Ectodermal cell (in vitro differentiated cells): ENCODE measurements at regions not wholly inside any gene's neighbourhood (a gene's known extent, or its start where the extent isn't known, plus 50 kb on each side); places are given as distances from the start of the nearest gene placed in this dataset.
"Not testable (repeated sequence)": the region's sequence is repeated elsewhere in the genome, so short reads cannot be mapped to it uniquely, and the experiment has no call there.

Experiments used
- H3K27ac ChIP-seq: 2 replicates; pipeline ENCODE4 v1.7.0; 2013; ENCODE audit warnings: mild to moderate bottlenecking, low read depth, low read length; ENCODE audit not compliant: insufficient read depth, poor library complexity, severe bottlenecking
- H3K27me3 ChIP-seq: 2 replicates; pipeline ENCODE4 v1.7.0; 2013; ENCODE audit warnings: mild to moderate bottlenecking, low read length; ENCODE audit not compliant: insufficient read depth, control insufficient read depth, poor library complexity, severe bottlenecking
- H3K36me3 ChIP-seq: one replicate; pipeline ENCODE4 v1.7.0; 2013; ENCODE audit warnings: low read length; ENCODE audit not compliant: control insufficient read depth, insufficient read depth
- H3K4me1 ChIP-seq: one replicate; pipeline ENCODE4 v1.7.0; 2013; ENCODE audit warnings: low read length; ENCODE audit not compliant: control insufficient read depth, insufficient read depth
- H3K4me3 ChIP-seq: 2 replicates; pipeline ENCODE4 v1.7.0; 2013; ENCODE audit warnings: low read depth, low read length, control low read depth; ENCODE audit not compliant: insufficient read depth
- H3K9me3 ChIP-seq: 2 replicates; pipeline ENCODE4 v1.7.0; 2013; ENCODE audit warnings: mild to moderate bottlenecking, low read length, moderate library complexity; ENCODE audit not compliant: control insufficient read depth
- WGBS, 2 experiments: methylation state at CpG; one replicate each; pipeline ENCODE4 v1.1.7; 2013; ENCODE audit warnings: missing lambda C conversion rate in 2 of 2; 5-methylcytosine and 5-hydroxymethylcytosine counted together

GRCh38 chr1:120544434-120544833 is 129.6 kb downstream of the NBPF8 start:
- H3K27me3 ChIP-seq, H3K9me3 ChIP-seq, H3K4me3 ChIP-seq, H3K36me3 ChIP-seq, H3K4me1 ChIP-seq, H3K27ac ChIP-seq: not testable (repeated sequence)
- 58% methylated on average over 1 of the region's 2 CpGs; no CpG with 5 or more reads in 1 of the 2 experiments for whole genome bisulfite sequencing, 2 experiments

GRCh38 chr1:120550335-120550734 is 135.5 kb downstream of the NBPF8 start:
- not testable (repeated sequence) for H3K27me3 ChIP-seq, H3K36me3 ChIP-seq, H3K9me3 ChIP-seq, H3K27ac ChIP-seq, H3K4me1 ChIP-seq, H3K4me3 ChIP-seq
- no CpG with 5 or more reads among the region's 2 CpGs for WGBS, 2 experiments

- not testable (repeated sequence) for H3K4me3 ChIP-seq, H3K9me3 ChIP-seq, H3K27me3 ChIP-seq, H3K4me1 ChIP-seq, H3K36me3 ChIP-seq, H3K27ac ChIP-seq
Measured at GRCh38 chr1:120552190-120552589, 137.4 kb downstream of the NBPF8 start.

- WGBS, 2 experiments: 20 to 40% methylated on average over 1 to 2 of the region's 46 CpGs
- not testable (repeated sequence) for H3K27me3 ChIP-seq, H3K9me3 ChIP-seq, H3K27ac ChIP-seq, H3K4me1 ChIP-seq, H3K36me3 ChIP-seq
- peak overlapping the region; percentile 31 for H3K4me3 ChIP-seq
Measured at GRCh38 chr1:120557605-120558302, 142.9 kb downstream of the NBPF8 start.

- not testable (repeated sequence) for H3K4me1 ChIP-seq, H3K27me3 ChIP-seq, H3K9me3 ChIP-seq, H3K36me3 ChIP-seq, H3K27ac ChIP-seq
- WGBS, 2 experiments: 0 to 1% methylated on average over 12 to 24 of the region's 72 CpGs
- peak overlapping the region; percentile 46 for H3K4me3 ChIP-seq
Measured at GRCh38 chr1:120558303-120559060, 143.6 kb downstream of the NBPF8 start.

GRCh38 chr1:120561767-120562166 is 146.9 kb downstream of the NBPF8 start:
- H3K4me3 ChIP-seq, H3K9me3 ChIP-seq, H3K27ac ChIP-seq, H3K27me3 ChIP-seq, H3K4me1 ChIP-seq, H3K36me3 ChIP-seq: not testable (repeated sequence)
- WGBS, 2 experiments: no CpG with 5 or more reads among the region's 3 CpGs

- not testable (repeated sequence) for H3K27ac ChIP-seq, H3K27me3 ChIP-seq, H3K4me1 ChIP-seq, H3K9me3 ChIP-seq, H3K4me3 ChIP-seq, H3K36me3 ChIP-seq
- no CpG with 5 or more reads among the region's 1 CpG for WGBS, 2 experiments
Measured at GRCh38 chr1:120565396-120565795, 150.6 kb downstream of the NBPF8 start.

- H3K4me1 ChIP-seq, H3K4me3 ChIP-seq, H3K9me3 ChIP-seq, H3K27ac ChIP-seq, H3K27me3 ChIP-seq, H3K36me3 ChIP-seq: not testable (repeated sequence)
- no CpG with 5 or more reads among the region's 3 CpGs for WGBS, 2 experiments
Measured at GRCh38 chr1:120567620-120568019, 152.8 kb downstream of the NBPF8 start.

GRCh38 chr1:120575201-120575600 is 148.5 kb upstream of the NBPF26 start:
- not testable (repeated sequence) for H3K36me3 ChIP-seq, H3K27ac ChIP-seq

GRCh38 chr1:120582135-120582534 is 141.6 kb upstream of the NBPF26 start:
- no CpG with 5 or more reads among the region's 1 CpG for WGBS, 2 experiments
- H3K9me3 ChIP-seq: not testable (repeated sequence)

More at GRCh38 chr1:120575201-120575600, 148.5 kb upstream of the NBPF26 start:
- not testable (repeated sequence) for H3K27me3 ChIP-seq, H3K4me3 ChIP-seq, H3K4me1 ChIP-seq, H3K9me3 ChIP-seq
- whole genome bisulfite sequencing, 2 experiments: no CpG with 5 or more reads among the region's 1 CpG

More at GRCh38 chr1:120582135-120582534, 141.6 kb upstream of the NBPF26 start:
- not testable (repeated sequence) for H3K27ac ChIP-seq, H3K4me1 ChIP-seq, H3K27me3 ChIP-seq, H3K4me3 ChIP-seq, H3K36me3 ChIP-seq
